ENCODE measurements at regions not wholly inside any gene's neighbourhood (a gene's known extent, or its start where the extent isn't known, plus 50 kb on each side); places are given as distances from the start of the nearest gene placed in this dataset.

GRCh38 chr12:77224346-77224745 is 159.0 kb upstream of the E2F7 start:
- TF ChIP-seq REST (IDR thresholded peaks at IDR 0.05; ENCODE audit: insufficient read depth in 1 of 2, low read depth in 2 of 2, low read length in 1 of 2), result no peak
- H3K9me3 ChIP-seq (ENCODE audit: control insufficient read depth, insufficient read depth, low read depth, low read length), result no peaks in the 10 kb centered on the region
- BruUV-seq (replicated peaks), result no TSS peak
- H3K27me3 ChIP-seq (ENCODE audit: control insufficient read depth, insufficient read depth, low read length), result no peaks in the 10 kb centered on the region
- no peaks in the 10 kb centered on the region for H3K4me1 ChIP-seq (ENCODE audit: control insufficient read depth, insufficient read depth, low read length)
- no peak overlapping the region for H3K4me3 ChIP-seq (ENCODE audit: low read depth in 2 of 2, low read length in 2 of 2)
- POLR2A ChIA-PET, result interaction anchor here (0.6 kb wide), 1 partner anchor 202 kb away, joined by 3 read pairs; no protein-coding TSS in a partner anchor
- CTCF ChIA-PET, result no interaction called here
- ATAC-seq, result no peak
- H3K36me3 ChIP-seq (ENCODE audit: control insufficient read depth, insufficient read depth, low read length), result no peaks in the 10 kb centered on the region
- H3K27ac ChIP-seq (ENCODE audit: low read length), result no peak overlapping the region
- intact Hi-C loops (cut with micrococcal nuclease; ENCODE audit: unreplicated experiment), result no loop called here
- in situ Hi-C loops (cut with HindIII; ENCODE audit: low pct_unique_long_range_greater_than_20kb, low sequenced_read_pairs), result no loop called here
- no peak for DNase-seq (ENCODE audit: low read depth, low spot score)

GRCh38 chr12:77222336-77222735 is 157.0 kb upstream of the E2F7 start:
- Histone ChIP-seq H3K4me1 (ENCODE audit: control insufficient read depth, insufficient read depth, low read length) (no peaks in the 10 kb centered on the region), H3K36me3 (ENCODE audit: control insufficient read depth, insufficient read depth, low read length) (no peaks in the 10 kb centered on the region), H3K9me3 (ENCODE audit: control insufficient read depth, insufficient read depth, low read depth, low read length) (no peaks in the 10 kb centered on the region), H3K27me3 (ENCODE audit: control insufficient read depth, insufficient read depth, low read length) (no peaks in the 10 kb centered on the region), H3K27ac (ENCODE audit: low read length) (no peak overlapping the region), H3K4me3 (ENCODE audit: low read depth in 2 of 2, low read length in 2 of 2) (no peak overlapping the region)
- POLR2A ChIA-PET, result no interaction called here
- no TSS peak for BruUV-seq (replicated peaks)
- in situ Hi-C loops (cut with HindIII; ENCODE audit: low pct_unique_long_range_greater_than_20kb, low sequenced_read_pairs) (no loop called here), intact Hi-C loops (cut with micrococcal nuclease; ENCODE audit: unreplicated experiment) (no loop called here)
- CTCF ChIA-PET, result no interaction called here
- TF ChIP-seq CTCF (IDR thresholded peaks at IDR 0.05), result no peak
- DNase-seq (ENCODE audit: low read depth, low spot score) (no peak), ATAC-seq (no peak)

GRCh38 chr12:77220586-77220985 is 155.2 kb upstream of the E2F7 start:
- Histone ChIP-seq H3K36me3 (ENCODE audit: control insufficient read depth, insufficient read depth, low read length) (no peaks in the 10 kb centered on the region), H3K27ac (ENCODE audit: low read length) (no peak overlapping the region), H3K4me3 (ENCODE audit: low read depth in 2 of 2, low read length in 2 of 2) (no peak overlapping the region), H3K9me3 (ENCODE audit: control insufficient read depth, insufficient read depth, low read depth, low read length) (no peaks in the 10 kb centered on the region), H3K4me1 (ENCODE audit: control insufficient read depth, insufficient read depth, low read length) (no peaks in the 10 kb centered on the region), H3K27me3 (ENCODE audit: control insufficient read depth, insufficient read depth, low read length) (no peaks in the 10 kb centered on the region)
- in situ Hi-C loops (cut with HindIII; ENCODE audit: low pct_unique_long_range_greater_than_20kb, low sequenced_read_pairs), result no loop called here
- intact Hi-C loops (cut with micrococcal nuclease; ENCODE audit: unreplicated experiment), result no loop called here
- DNase-seq (ENCODE audit: low read depth, low spot score) (no peak), ATAC-seq (no peak)
- no peak for TF ChIP-seq TCF7L2 (IDR thresholded peaks at IDR 0.05; ENCODE audit: low read depth, low read length)
- TF ChIP-seq SIN3A (IDR thresholded peaks at IDR 0.05; ENCODE audit: borderline replicate concordance, insufficient read depth, low read depth, low read length), result no peak
- TF ChIP-seq POLR2AphosphoS5 (IDR thresholded peaks at IDR 0.05; ENCODE audit: low read depth, low read length), result no peak
- no peak for TF ChIP-seq CTCF (IDR thresholded peaks at IDR 0.05)
- TF ChIP-seq REST (IDR thresholded peaks at IDR 0.05; ENCODE audit: insufficient read depth in 1 of 2, low read depth in 2 of 2, low read length in 1 of 2), result no peak
- POLR2A ChIA-PET, result no interaction called here
- BruUV-seq (replicated peaks), result no TSS peak
- CTCF ChIA-PET, result no interaction called here

Data from Panc1 (cell line).